SK-N-SH treated with all-trans-retinoic acid at 6 μM for 48 hours (cell line): ENCODE measurements at regions not wholly inside any gene's neighbourhood (a gene's known extent, or its start where the extent isn't known, plus 50 kb on each side); places are given as distances from the start of the nearest gene placed in this dataset.

ENCODE experiments used
- ATAC-seq: fragments of 200-7000 bp; cut with Tn5 transposase; 3 replicates; pipeline ENCODE4 v1.9.1; 2020; ENCODE audit warnings: mild to moderate bottlenecking, moderate library complexity
- BACH2 ChIP-seq: fragments of 250-450 bp; sonication (Bioruptor Pico); IDR thresholded peaks from 2 replicates; pipeline ENCODE4 v1.9.0; 2021; ENCODE audit warnings: mild to moderate bottlenecking, borderline replicate concordance
- CSDC2 ChIP-seq: fragments of 250-450 bp; sonication (Bioruptor Pico); IDR thresholded peaks from 2 replicates; pipeline ENCODE4 v1.5.0; 2020; ENCODE audit warnings: mild to moderate bottlenecking, moderate library complexity
- ESRRG ChIP-seq: fragments of 250-450 bp; sonication (Bioruptor Pico); IDR thresholded peaks from 2 replicates; pipeline ENCODE4 v1.6.1; 2021; ENCODE audit warnings: mild to moderate bottlenecking
- GLIS3 ChIP-seq: fragments of 250-450 bp; sonication (Bioruptor Pico); IDR thresholded peaks from 2 replicates; pipeline ENCODE4 v1.5.0; 2020; ENCODE audit warnings: mild to moderate bottlenecking, moderate library complexity
- ISL1 ChIP-seq: fragments of 250-450 bp; sonication (Bioruptor Pico); IDR thresholded peaks from 2 replicates; pipeline ENCODE4 v2.1.2; 2022; ENCODE audit warnings: mild to moderate bottlenecking, moderate library complexity
- OSR1 ChIP-seq: fragments of 250-450 bp; sonication (Bioruptor Pico); IDR thresholded peaks from 2 replicates; pipeline ENCODE4 v1.8.0; 2022; ENCODE audit warnings: moderate library complexity, mild to moderate bottlenecking, inconsistent platforms
- PPARA ChIP-seq: fragments of 250-450 bp; sonication (Bioruptor Pico); IDR thresholded peaks from 2 replicates; pipeline ENCODE4 v1.5.0; 2020; ENCODE audit warnings: mild to moderate bottlenecking, borderline replicate concordance
- RARB ChIP-seq: fragments of 250-450 bp; sonication (Bioruptor Pico); IDR thresholded peaks from 2 replicates; pipeline ENCODE4 v1.8.0; 2021; ENCODE audit warnings: mild to moderate bottlenecking, moderate library complexity
- SNAI2 ChIP-seq: fragments of 250-450 bp; sonication (Bioruptor Pico); IDR thresholded peaks from 2 replicates; pipeline ENCODE4 v1.5.0; 2020; ENCODE audit warnings: mild to moderate bottlenecking, moderate library complexity
- TCF4 ChIP-seq: fragments of 250-450 bp; sonication (Bioruptor Pico); IDR thresholded peaks from 2 replicates; pipeline ENCODE4 v1.8.0; 2021; ENCODE audit warnings: mild to moderate bottlenecking, moderate library complexity, borderline replicate concordance
- TOX ChIP-seq: fragments of 250-450 bp; sonication (Bioruptor Pico); IDR thresholded peaks from 2 replicates; pipeline ENCODE4 v1.8.0; 2021; ENCODE audit warnings: mild to moderate bottlenecking, moderate library complexity, borderline replicate concordance
- ZC3H10 ChIP-seq: fragments of 250-450 bp; sonication (Bioruptor Pico); IDR thresholded peaks from 2 replicates; pipeline ENCODE4 v1.5.1; 2021; ENCODE audit warnings: mild to moderate bottlenecking, moderate library complexity
- ZFP3 ChIP-seq: fragments of 250-450 bp; sonication (Bioruptor Pico); IDR thresholded peaks from 2 replicates; pipeline ENCODE4 v1.5.0; 2020; ENCODE audit warnings: mild to moderate bottlenecking, moderate library complexity
- ZFP30 ChIP-seq: fragments of 450-650 bp; formaldehyde crosslinking; IDR thresholded peaks from 2 replicates; pipeline ENCODE4 v1.5.0; 2022; ENCODE audit warnings: mild to moderate bottlenecking, moderate library complexity
- ZNF565 ChIP-seq: fragments of 450-650 bp; formaldehyde crosslinking; conservative IDR thresholded peaks from 2 replicates; pipeline ENCODE4 v1.5.0; 2020; ENCODE audit warnings: low read depth, mild to moderate bottlenecking, moderate library complexity
- ZNF70 ChIP-seq: fragments of 450-650 bp; formaldehyde crosslinking; IDR thresholded peaks from 2 replicates; pipeline ENCODE4 v1.5.0; 2020; ENCODE audit warnings: mild to moderate bottlenecking, moderate library complexity
- ZNF8 ChIP-seq: fragments of 450-650 bp; formaldehyde crosslinking; IDR thresholded peaks from 2 replicates; pipeline ENCODE4 v1.5.0; 2020; ENCODE audit warnings: mild to moderate bottlenecking, moderate library complexity
- TF ChIP-seq, protein P1 (sequence below): fragments of 250-450 bp; sonication (Bioruptor Pico); IDR thresholded peaks from 2 replicates; pipeline ENCODE4 v1.5.0; 2020; ENCODE audit warnings: mild to moderate bottlenecking, moderate library complexity
- TF ChIP-seq, protein P2 (sequence below): fragments of 250-450 bp; sonication (Bioruptor Pico); IDR thresholded peaks from 2 replicates; pipeline ENCODE4 v1.5.1; 2020; ENCODE audit warnings: low read depth, mild to moderate bottlenecking, moderate library complexity
- TF ChIP-seq, protein P3 (sequence below): fragments of 250-450 bp; sonication (Bioruptor Pico); IDR thresholded peaks from 2 replicates; pipeline ENCODE4 v1.8.0; 2020; ENCODE audit warnings: mild to moderate bottlenecking, moderate library complexity, borderline replicate concordance
- TF ChIP-seq, protein P4 (sequence below): fragments of 250-450 bp; sonication (Bioruptor Pico); IDR thresholded peaks from 2 replicates; pipeline ENCODE4 v1.5.1; 2021; ENCODE audit warnings: mild to moderate bottlenecking, moderate library complexity

DNA sequence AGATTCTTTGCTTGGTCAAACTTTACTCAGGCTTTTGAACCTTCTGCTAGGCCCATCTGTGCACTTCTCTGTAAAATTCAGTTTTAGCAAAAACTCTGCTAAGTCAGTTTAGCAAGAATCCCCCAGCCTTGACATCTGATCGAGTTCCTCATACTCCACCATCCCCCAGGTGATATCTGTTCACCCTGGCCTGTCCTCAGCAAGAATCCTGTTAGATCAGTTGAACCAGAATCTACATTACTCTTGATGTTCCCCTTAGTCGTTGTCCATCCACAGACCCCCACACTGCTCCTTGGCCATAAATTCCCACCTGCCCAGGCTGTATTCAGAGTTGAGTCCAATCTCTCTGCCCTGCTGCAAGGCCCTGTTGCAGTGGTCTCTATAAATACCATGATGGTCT is 162.6 kb downstream of the ZNF674 start (continued):
- no peak for TF ChIP-seq ZFP30
- no peak for TF ChIP-seq CSDC2 (CRISPR knock-in tag)
- TF ChIP-seq, protein P1, sequence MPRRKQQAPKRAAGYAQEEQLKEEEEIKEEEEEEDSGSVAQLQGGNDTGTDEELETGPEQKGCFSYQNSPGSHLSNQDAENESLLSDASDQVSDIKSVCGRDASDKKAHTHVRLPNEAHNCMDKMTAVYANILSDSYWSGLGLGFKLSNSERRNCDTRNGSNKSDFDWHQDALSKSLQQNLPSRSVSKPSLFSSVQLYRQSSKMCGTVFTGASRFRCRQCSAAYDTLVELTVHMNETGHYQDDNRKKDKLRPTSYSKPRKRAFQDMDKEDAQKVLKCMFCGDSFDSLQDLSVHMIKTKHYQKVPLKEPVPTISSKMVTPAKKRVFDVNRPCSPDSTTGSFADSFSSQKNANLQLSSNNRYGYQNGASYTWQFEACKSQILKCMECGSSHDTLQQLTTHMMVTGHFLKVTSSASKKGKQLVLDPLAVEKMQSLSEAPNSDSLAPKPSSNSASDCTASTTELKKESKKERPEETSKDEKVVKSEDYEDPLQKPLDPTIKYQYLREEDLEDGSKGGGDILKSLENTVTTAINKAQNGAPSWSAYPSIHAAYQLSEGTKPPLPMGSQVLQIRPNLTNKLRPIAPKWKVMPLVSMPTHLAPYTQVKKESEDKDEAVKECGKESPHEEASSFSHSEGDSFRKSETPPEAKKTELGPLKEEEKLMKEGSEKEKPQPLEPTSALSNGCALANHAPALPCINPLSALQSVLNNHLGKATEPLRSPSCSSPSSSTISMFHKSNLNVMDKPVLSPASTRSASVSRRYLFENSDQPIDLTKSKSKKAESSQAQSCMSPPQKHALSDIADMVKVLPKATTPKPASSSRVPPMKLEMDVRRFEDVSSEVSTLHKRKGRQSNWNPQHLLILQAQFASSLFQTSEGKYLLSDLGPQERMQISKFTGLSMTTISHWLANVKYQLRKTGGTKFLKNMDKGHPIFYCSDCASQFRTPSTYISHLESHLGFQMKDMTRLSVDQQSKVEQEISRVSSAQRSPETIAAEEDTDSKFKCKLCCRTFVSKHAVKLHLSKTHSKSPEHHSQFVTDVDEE (CRISPR knock-in tag): no peak
- no peak for TF ChIP-seq BACH2 (CRISPR knock-in tag)

DNA sequence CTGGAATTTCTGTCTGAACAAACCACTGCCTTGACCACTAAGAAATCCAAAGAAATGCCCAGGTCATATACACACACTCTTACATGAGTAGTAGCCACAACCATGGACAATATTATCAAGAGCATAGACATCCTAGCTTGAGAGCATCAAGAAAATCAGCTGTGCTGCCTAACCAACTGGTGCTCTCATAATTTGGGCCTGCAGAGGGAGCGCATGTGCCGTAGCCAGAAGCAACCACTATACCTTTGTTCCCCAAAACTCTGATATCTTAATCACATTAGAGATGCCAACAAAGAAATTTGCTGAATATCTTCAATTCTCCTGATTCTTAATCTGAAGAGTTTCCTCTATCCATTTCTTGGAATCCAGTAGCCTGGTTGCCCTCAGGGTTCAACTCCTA is 163.6 kb downstream of the ZNF674 start:
- TF ChIP-seq, protein P1 (CRISPR knock-in tag): no peak
- TF ChIP-seq OSR1 (no peak), BACH2 (CRISPR knock-in tag) (no peak), SNAI2 (CRISPR knock-in tag) (no peak), ZNF70 (no peak), ZFP3 (no peak), PPARA (CRISPR knock-in tag) (no peak), TOX (CRISPR knock-in tag) (no peak), ESRRG (CRISPR knock-in tag) (no peak)
- TF ChIP-seq, protein P2, sequence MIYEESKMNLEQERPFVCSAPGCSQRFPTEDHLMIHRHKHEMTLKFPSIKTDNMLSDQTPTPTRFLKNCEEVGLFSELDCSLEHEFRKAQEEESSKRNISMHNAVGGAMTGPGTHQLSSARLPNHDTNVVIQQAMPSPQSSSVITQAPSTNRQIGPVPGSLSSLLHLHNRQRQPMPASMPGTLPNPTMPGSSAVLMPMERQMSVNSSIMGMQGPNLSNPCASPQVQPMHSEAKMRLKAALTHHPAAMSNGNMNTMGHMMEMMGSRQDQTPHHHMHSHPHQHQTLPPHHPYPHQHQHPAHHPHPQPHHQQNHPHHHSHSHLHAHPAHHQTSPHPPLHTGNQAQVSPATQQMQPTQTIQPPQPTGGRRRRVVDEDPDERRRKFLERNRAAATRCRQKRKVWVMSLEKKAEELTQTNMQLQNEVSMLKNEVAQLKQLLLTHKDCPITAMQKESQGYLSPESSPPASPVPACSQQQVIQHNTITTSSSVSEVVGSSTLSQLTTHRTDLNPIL (CRISPR knock-in tag): no peak
- TF ChIP-seq, protein P3, sequence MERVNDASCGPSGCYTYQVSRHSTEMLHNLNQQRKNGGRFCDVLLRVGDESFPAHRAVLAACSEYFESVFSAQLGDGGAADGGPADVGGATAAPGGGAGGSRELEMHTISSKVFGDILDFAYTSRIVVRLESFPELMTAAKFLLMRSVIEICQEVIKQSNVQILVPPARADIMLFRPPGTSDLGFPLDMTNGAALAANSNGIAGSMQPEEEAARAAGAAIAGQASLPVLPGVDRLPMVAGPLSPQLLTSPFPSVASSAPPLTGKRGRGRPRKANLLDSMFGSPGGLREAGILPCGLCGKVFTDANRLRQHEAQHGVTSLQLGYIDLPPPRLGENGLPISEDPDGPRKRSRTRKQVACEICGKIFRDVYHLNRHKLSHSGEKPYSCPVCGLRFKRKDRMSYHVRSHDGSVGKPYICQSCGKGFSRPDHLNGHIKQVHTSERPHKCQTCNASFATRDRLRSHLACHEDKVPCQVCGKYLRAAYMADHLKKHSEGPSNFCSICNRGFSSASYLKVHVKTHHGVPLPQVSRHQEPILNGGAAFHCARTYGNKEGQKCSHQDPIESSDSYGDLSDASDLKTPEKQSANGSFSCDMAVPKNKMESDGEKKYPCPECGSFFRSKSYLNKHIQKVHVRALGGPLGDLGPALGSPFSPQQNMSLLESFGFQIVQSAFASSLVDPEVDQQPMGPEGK (CRISPR knock-in tag): no peak
- TF ChIP-seq, protein P4, sequence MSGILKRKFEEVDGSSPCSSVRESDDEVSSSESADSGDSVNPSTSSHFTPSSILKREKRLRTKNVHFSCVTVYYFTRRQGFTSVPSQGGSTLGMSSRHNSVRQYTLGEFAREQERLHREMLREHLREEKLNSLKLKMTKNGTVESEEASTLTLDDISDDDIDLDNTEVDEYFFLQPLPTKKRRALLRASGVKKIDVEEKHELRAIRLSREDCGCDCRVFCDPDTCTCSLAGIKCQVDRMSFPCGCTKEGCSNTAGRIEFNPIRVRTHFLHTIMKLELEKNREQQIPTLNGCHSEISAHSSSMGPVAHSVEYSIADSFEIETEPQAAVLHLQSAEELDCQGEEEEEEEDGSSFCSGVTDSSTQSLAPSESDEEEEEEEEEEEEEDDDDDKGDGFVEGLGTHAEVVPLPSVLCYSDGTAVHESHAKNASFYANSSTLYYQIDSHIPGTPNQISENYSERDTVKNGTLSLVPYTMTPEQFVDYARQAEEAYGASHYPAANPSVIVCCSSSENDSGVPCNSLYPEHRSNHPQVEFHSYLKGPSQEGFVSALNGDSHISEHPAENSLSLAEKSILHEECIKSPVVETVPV: no peak
- peak; percentile 84 for ATAC-seq

DNA sequence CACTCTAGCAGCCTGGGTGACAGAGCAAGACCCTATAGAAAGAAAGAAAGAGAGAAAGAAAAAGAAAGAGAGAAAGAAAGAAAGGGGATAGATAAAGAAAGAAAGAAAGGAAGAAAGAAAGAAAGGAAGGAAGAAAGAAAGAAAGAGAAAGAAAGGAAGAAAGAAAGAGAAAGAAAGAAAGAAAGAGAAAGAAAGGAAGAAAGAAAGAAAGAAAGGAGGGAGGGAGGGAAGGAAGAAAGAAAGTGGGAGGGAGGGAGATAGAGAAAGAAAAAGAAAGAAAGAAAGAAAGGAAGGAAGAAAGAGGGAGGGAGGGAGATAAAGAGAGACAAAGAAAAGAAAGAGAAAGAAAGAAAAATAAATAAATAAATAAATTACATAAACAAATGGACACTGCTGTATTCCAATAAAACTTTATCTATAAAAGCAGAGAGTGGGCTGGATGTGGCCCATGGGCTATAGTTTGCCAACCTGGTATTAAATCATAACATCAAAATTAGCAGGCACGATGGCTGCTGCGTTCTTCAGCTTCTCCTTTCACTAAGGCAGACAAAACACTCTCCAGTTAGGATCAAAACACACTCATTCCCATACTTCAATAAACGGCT is 165.0 kb downstream of the ZNF674 start:
- ATAC-seq: no peak
- TF ChIP-seq ZNF565 (CRISPR knock-in tag) (no peak), OSR1 (no peak), PPARA (CRISPR knock-in tag) (no peak), ZNF70 (no peak), ZFP30 (no peak), ESRRG (CRISPR knock-in tag) (no peak), SNAI2 (CRISPR knock-in tag) (no peak), ZNF8 (CRISPR knock-in tag) (no peak), BACH2 (CRISPR knock-in tag) (no peak), CSDC2 (CRISPR knock-in tag) (no peak), GLIS3 (CRISPR knock-in tag) (no peak), ZFP3 (no peak), RARB (CRISPR knock-in tag) (no peak), ZC3H10 (CRISPR knock-in tag) (no peak), TCF4 (no peak), ISL1 (CRISPR knock-in tag) (no peak), TOX (CRISPR knock-in tag) (no peak)
- TF ChIP-seq, protein P1 (CRISPR knock-in tag): no peak
- TF ChIP-seq, protein P3 (CRISPR knock-in tag): no peak
